ENCODE measurements at regions not wholly inside any gene's neighbourhood (a gene's known extent, or its start where the extent isn't known, plus 50 kb on each side); places are given as distances from the start of the nearest gene placed in this dataset.

DNA sequence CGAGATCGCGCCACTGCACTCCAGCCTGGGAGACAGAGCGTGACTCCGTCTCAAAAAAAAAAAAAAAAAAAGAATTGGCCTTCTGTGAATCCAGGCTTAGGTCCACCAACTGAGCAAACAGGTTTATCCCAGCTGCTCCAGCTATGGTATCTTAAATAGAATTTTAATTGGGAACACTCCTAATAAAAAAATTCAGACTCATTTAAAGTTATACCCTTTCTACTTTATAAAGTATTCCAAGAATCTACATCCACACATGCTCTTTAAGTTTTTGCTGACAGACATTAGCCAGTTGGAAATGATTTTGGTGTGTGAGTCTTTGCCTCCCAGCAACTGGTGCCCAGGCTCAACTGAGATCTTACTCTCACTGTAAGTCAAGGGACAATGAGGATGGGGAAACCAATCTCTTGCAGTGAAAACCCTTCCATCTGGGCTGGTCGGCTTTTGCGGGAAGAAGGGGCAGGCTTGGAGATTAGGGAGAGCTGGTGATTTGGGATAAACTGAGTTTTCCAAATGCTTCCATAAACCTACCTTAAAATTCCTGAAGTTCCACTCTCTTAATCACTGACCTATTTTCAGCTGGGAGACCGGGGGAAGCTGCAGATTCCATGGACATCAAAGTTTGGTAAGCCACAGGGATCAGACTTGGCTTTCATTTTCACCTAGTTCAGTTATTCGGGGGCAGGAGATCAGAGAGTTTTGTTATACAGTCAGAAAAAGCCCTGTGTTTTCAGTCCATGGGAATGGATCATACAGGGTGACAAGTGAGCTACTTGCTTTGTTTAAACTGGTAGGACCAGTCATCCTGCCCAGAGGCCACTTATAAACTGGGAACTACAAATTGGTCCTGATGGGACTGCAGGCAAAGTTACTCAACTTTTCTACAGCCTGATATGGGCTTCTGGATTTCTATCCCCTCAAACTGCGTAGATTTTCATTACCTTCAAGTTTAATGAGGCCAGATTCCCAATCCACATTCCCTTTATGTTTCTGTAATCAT, 89.3 kb upstream of the ZNF746 start:
- TF ChIP-seq, protein P1, sequence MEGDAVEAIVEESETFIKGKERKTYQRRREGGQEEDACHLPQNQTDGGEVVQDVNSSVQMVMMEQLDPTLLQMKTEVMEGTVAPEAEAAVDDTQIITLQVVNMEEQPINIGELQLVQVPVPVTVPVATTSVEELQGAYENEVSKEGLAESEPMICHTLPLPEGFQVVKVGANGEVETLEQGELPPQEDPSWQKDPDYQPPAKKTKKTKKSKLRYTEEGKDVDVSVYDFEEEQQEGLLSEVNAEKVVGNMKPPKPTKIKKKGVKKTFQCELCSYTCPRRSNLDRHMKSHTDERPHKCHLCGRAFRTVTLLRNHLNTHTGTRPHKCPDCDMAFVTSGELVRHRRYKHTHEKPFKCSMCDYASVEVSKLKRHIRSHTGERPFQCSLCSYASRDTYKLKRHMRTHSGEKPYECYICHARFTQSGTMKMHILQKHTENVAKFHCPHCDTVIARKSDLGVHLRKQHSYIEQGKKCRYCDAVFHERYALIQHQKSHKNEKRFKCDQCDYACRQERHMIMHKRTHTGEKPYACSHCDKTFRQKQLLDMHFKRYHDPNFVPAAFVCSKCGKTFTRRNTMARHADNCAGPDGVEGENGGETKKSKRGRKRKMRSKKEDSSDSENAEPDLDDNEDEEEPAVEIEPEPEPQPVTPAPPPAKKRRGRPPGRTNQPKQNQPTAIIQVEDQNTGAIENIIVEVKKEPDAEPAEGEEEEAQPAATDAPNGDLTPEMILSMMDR (IDR thresholded peaks at IDR 0.05): no peak
- no peak for TF ChIP-seq POLR2A (IDR thresholded peaks at IDR 0.05)
